Ishikawa (cell line): ENCODE measurements at regions not wholly inside any gene's neighbourhood (a gene's known extent, or its start where the extent isn't known, plus 50 kb on each side); places are given as distances from the start of the nearest gene placed in this dataset.

Source experiments
- NFIC ChIP-seq: IDR thresholded peaks from 2 replicates; pipeline ENCODE4 v1.6.1; 2012
- YY1 ChIP-seq: IDR thresholded peaks from 2 replicates; pipeline ENCODE4 v1.6.1; 2012; ENCODE audit warnings: low read depth

DNA sequence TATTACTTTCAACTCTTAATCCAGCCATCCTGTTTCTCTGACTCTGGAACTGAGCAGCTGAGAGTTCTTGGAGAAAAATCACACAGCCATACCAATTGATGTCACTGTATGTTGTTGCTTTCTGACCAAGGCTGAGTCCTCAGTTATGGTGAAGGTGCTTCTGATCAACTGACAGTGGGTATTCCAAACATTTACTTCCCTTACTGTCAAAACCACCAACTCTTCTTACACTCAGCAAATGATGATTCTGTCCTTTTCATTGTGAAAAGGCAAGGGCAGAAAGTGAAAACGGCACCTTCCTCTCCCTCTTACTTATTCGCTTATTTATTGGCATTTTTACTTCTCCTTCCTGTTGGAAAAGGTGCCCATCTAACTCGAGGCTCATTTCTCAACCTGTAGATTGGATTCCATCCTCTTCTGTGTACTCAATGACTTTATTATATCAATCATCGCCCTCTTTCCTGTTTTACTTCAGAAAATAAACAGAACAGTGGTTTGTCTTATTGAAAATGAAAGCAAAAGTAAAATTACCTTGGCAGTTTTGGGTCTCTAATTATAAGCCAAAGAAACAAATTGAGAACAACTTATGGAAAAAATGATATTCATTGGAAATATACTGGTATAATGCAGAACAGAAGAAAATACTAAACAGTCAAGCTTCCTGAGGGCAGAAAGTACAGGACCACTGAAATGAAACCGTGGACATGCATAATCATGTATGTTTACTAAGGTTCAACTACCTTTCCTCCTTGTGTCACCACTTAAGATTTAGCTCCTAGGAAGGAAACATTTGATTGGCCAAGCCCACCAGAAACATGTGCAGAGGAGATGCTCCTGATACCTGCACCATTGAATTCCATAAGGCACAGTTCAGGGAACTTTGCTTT, 104.5 kb upstream of the CHD1 start:
- TF ChIP-seq YY1 (no peak), NFIC (no peak)
